NCI-H2029 (cell line): ENCODE measurements at regions not wholly inside any gene's neighbourhood (a gene's known extent, or its start where the extent isn't known, plus 50 kb on each side); places are given as distances from the start of the nearest gene placed in this dataset.

Experiments used
- DNase-seq: peaks from one replicate; lab custom pipeline; 2025; lab: John Stamatoyannopoulos, UW

GRCh38 chr5:128591598-128592455, 53.8 kb upstream of the FBN2 start:
- no peak for DNase-seq

GRCh38 chr5:128596071-128596470, 58.0 kb upstream of the FBN2 start:
- DNase-seq, result no peak

GRCh38 chr5:128597156-128597555, 59.1 kb upstream of the FBN2 start:
- DNase-seq, result no peak

DNA sequence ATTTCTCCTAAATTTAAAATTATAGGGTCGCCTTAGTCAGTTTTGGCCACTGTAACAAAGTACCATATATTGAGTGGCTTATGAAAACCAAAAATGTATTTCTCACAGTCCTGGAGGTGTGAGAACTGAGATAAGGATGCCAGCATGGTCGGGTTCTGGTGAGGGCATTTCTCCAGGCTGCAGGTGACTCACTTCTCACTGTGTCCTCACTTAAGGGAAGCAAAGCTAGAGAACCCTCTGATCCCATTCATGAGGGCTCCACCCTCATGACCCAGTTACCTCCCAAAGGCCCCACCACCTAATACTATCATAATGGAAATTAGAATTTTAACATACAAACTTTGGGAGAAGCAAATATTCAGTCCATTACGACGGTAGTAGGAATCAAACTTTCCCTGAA, 75.1 kb upstream of the FBN2 start:
- no peak for DNase-seq

DNA sequence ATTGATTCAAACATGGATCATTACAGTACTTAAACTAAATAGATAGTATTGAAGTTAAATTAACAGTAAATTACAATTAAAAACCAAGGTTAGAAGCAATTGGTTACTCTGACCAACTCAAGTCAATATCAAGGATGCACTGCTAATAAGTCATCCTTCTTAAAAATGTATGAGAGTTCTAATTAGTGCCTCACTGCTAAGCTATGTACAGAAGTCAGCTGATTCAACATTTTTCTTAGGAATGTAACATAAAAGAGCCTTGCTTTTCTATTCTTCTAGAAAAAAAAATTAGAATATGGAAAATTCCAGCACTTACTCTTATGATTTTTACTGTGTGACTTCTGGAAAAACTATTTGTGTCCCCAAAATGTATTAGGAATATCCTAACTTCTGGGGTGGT, 75.7 kb upstream of the FBN2 start:
- DNase-seq, result no peak

GRCh38 chr5:128615578-128615977, 77.5 kb upstream of the FBN2 start:
- no peak for DNase-seq

DNA sequence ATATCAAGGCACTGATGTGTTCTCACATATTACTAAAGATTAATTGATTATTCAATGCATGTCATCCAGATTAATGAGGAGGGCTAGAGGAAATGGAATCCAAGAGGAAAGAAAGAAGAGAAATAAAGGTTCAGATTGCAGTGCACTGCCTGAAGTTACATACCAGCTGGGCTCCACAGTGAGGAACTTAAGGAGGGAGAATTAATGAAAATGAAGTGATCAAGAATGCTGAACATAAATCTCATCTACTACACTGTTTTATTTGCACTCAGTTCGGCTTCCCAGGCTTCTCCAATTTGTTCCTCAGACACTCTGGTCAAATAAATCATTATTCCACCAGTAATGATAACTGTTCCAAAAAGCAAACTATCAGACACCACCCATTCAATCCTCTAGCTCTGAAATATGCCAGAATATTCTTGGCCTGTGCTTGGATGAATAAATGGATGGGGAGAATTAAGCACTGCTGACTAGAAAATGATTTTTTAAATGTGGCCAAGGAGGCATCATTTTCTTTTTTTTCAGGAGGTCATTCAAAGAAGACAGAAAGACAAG, 88.6 kb upstream of the FBN2 start:
- DNase-seq, result no peak

- DNase-seq, result no peak
Measured at GRCh38 chr5:128627939-128628338, 89.9 kb upstream of the FBN2 start.

DNA sequence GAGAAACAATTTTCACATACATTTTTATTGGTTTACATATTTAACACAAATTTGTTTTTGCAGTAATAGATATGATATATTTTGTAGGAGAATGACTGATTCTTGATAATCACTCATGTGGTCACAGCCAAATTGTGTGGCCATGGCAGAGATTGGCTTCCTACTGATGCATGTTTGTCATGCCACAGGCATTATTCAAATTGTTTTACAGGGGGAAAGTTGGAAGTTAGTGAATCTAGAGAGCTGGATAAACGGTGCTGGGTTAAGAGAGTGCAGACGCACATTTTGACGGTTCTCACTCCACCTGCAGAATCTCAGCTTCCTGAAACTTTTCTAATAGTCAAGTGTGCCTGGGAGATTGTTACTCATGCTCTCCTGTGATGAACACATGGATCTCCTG, 91.1 kb upstream of the FBN2 start:
- no peak for DNase-seq

- no peak for DNase-seq
Measured at GRCh38 chr5:128630121-128630520, 92.1 kb upstream of the FBN2 start.

- no peak for DNase-seq
Measured at GRCh38 chr5:128631771-128632170, 93.7 kb upstream of the FBN2 start.

GRCh38 chr5:128632264-128632663, 94.2 kb upstream of the FBN2 start:
- DNase-seq, result no peak

DNA sequence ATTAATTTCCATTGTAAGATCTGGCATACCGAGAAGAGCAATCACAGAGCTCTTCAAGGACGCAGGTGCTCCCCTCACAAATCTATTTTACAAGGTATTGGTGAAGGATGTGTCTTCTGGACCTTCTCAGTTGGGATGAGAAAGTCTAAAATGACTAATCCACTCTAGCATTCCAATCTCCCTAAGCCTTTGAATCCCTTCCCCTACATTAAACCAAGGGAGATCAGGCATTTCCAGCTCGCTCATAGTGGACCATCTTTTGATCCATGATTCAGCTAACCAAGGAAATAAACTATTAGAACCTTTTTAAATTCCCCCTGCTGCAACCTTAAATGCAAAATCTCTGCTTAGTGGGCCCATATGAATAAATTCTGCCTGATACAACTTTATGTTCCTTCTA, 95.9 kb upstream of the FBN2 start:
- DNase-seq, result no peak

GRCh38 chr5:128635379-128635778, 97.3 kb upstream of the FBN2 start:
- DNase-seq, result no peak

DNA sequence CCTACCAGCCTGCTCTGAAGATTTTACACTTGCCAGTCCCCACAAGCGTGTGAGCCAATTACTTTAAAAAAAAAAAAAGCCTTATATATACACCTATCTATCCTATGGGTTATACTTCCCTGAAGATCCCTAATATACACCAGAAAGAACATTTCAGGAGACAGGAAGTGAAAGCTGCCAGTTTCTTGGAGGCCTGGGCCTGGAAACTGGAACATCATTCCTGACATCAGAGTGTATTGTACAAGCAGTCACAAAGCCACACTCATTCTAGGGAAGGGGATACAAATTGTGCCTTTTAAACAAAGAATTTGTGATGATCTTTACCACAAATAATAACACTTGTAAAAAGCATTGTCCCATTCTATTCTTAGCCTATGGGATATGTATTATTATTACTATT, 98.3 kb upstream of the FBN2 start:
- DNase-seq, result no peak

DNA sequence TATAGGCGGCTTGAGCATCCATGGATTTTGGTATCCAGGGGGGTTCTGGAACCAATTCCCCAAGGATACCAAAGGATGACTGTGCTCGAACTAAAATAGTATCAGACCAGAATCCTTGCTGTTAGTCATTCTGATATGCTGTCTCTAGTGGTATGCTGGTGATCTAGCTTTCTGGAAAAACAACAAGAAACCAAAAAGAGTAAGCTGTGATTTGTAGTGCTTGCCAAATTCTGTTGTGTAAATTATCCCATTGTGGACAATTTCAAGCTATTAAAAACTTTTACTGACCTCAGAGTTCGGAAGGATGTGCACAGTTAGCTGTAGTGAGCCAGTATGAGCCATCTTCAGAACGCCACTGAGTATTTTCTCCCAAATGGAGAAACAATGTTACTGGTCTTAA, 99.0 kb upstream of the FBN2 start:
- DNase-seq, result no peak

DNA sequence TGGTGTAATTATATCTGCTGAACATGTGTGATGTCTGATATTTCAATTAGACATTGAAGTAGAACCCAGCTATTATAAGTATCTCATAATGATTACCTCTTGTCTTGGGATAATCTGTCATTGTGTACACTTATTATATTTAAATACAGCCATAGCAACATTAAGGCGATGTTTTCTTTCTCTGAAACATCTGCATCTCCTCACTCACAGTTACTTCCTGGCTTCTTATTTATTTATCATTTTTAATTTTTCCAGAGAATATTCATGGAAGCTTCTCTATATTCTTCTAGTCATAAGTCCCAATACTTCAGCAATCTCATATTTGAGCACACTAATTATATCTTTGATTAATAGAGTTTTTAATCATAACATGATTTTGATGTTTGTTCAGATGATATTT, 103.8 kb upstream of the FBN2 start:
- DNase-seq, result no peak

GRCh38 chr5:128644863-128645262, 106.8 kb upstream of the FBN2 start:
- no peak for DNase-seq

DNA sequence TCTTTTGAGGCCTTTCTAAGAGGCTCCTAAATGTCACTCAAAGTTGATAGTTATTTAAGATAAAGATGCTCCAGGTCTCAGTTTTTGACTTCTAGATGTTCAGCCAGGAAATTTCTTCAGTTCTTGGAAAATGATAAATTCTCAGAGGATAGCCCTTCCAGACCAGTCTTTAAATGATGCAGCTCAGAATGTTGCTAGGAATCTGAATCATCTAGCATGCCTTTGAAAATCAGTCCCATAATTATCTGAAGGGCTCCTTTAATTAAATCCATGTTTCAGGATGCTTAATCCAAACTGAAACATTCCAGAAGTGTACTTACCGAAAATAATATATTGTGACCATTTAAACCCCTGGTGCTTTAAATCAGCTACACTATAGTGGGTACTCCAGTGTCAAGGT, 107.5 kb upstream of the FBN2 start:
- no peak for DNase-seq

DNA sequence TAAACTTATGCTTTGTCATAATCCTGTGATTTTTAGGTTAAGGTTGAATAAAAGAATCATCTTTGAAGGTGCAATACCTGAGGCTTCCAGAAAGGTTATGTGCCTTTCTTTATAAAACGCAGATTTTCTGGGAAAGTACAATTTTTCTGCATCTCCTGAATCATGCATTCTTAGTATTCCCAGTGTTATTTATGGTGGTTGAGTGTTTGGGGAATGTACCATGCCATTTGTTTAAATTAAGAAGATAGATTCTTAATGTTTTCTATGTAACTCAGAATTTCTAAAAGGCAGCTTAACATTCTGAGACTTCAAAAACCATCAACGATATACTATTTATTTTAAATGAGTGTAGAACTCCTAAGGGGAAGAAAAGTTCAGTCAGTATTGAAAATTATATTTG, 108.1 kb upstream of the FBN2 start:
- no peak for DNase-seq

- DNase-seq, result no peak
Measured at GRCh38 chr5:128649192-128649591, 111.1 kb upstream of the FBN2 start.

DNA sequence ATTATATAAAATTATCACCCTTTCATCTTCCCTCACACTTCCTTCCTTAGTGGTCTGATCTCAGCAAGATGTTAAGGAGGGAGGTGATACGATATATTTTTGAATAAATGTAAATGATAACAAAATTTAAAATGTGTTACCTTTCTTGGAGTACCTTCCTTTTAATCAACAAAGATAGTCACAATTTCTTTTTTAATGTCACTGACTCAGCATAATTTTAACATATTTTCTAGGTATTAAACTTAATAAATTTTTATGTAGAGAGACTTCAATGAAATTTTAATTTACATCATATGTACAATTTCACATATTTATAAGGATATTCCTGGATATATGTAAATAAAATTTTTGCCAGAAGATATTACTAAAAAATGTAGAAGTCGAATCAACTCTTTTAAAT, 125.0 kb upstream of the FBN2 start:
- no peak for DNase-seq

GRCh38 chr5:128665747-128666355, 127.8 kb upstream of the FBN2 start:
- DNase-seq, result no peak

DNA sequence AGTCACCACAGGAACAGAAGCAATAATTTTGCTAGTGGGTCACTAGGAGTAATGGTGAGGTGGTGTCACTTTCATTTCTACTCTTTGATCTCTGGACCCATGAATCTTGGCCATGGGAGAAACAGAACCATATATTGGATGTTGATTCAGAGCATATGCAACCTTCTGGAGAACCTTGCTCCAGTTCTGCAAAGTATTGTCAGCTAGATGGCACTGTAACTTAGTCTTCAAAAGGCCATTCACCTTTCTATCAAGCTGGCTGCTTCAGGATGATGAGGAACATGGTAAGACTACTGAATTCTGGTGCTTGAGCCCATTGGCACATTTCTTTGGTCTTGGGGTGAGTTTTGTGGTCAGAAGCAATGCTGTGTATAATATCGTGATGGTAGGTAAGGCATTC, 129.1 kb upstream of the FBN2 start:
- no peak for DNase-seq
